Endothelial cell of hepatic sinusoid (primary cell): ENCODE measurements at regions not wholly inside any gene's neighbourhood (a gene's known extent, or its start where the extent isn't known, plus 50 kb on each side); places are given as distances from the start of the nearest gene placed in this dataset.

Source experiments
- in situ Hi-C: cut with HindIII; loops from 2 replicates; pipeline ENCODE4 v1.10.0; 2017; ENCODE audit warnings: low sequenced_read_pairs

DNA sequence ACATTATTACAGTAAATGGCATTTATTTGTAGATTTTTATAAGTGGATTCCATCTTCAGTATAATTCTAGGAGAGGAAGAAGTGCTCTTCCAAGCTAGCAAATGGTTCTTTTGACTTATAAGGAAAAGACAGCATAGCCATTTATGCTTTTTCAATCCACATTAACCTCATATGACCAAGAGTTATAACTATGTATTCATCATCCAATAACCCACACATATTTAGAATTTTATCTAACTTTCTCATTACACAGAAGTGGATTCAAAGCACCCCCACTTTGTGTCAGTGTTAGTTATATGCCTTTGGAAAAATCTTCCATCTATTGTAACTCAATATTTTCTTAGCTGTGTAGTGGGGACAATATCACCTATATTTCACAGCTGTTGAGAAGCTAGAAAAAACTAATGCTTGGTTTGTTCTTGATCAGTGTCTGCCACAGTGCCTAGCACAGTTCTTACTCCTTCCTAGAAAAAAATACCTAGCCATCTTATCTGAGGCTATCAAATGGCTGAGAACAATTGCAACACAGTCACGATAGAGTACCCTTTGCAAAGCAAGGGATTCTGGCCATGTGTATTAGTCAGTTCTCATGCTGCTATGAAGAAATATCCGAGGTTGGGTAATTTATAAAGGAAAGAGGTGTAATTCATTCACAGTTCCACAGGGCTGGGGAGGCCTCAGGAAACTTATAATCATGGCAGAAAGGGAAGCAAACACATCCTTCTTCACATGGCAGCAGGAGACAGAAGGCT lies 986.3 kb downstream of the TFAP2A start:
- in situ Hi-C loops: no loop called here

DNA sequence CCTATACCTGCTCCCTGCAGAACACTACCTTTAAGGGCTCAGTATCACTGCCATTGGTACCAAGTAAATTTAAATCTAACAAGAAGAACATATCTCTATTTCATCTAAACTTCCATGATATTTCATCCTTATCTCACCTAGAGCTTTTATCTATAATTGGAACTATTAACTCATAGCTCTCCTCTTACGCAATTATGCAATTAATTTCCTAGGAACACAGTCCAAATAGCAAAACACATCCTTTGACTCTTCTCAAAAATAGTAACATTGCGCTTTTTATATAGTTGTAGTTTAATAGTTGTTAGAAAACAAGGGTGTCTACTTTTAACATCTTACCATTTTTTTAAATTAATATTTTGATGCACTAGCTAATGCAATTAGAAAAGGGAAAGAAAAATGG lies 986.8 kb upstream of the SLC35B3 start:
- in situ Hi-C loops: no loop called here

DNA sequence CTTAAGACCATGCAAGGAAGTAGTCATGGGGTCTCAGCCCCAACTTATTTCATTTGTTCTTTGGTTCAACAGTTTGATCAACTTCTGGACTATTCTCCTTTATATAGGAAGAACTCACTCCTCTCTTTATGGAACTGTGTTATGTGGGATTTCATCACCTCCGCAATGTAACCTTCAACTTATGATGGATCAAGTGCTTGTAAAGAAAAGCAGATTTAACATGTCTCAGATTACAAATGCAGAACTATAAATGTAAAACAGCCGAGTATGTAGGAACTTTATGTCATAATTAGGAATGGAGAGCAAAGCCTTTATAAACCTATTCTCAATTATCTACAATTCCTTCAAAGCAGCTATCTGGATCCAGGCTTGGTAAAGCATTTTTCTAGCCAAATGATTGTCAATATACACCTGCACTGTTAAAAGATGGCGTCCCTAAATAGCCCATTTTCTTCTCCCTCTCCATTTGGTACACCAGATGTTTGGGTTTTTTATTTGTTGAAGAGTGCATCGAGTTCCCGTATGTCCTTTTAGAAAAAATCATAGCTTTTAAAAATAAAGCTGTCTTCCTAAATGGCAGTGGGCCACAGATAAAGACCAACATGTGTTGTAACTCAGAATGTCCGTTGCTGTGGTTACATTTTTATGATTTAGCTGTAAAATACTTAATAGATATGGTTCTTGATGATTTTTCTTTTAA lies 985.1 kb upstream of the SLC35B3 start:
- in situ Hi-C loops: no loop called here

DNA sequence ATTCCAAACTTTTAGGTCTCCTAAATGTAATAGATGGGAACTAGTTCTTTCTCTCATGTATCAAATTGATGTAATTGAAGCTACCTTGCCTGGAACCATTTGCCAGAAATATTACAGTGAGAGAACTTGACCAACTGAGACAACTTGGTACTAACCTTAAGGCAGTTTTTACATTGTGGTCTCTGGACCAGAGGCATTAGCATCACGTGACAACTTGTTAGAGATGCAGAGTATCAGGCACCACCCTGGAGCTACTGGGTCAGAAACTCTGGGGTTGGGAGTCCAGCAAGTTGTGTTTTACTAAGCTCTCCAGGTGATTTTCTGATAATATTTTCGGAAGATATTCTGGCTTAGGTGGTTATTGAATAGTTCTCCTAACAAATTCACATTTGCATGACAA lies 982.1 kb upstream of the SLC35B3 start:
- in situ Hi-C loops: no loop called here

DNA sequence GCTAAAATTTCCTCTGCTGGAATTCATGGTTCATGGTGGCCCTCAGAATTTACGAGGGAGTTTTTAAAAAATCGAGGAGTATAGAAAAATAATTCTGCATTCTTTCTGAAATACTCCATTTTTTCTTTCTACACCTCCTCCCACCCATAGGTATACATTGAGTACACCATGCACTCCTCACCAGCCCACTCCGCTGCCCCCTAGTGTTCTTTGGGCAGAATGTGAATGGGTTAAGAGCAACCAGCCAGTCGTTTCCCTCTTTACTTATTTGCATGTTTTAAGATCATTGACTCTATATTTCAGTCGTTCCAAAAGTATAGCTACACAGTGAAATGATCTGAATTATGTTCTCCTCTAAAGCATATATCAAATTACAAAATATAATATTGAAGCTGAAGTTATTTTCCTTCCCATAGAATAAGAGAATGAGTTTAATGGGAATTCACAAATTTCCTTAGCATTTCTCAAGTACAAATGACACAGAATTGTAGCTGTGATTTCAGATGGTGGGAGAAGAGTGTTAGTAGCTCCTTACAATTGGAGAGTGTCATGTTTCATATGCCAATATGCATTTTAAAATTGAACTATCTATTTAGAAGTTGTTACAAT lies 977.7 kb upstream of the SLC35B3 start:
- in situ Hi-C loops: no loop called here

DNA sequence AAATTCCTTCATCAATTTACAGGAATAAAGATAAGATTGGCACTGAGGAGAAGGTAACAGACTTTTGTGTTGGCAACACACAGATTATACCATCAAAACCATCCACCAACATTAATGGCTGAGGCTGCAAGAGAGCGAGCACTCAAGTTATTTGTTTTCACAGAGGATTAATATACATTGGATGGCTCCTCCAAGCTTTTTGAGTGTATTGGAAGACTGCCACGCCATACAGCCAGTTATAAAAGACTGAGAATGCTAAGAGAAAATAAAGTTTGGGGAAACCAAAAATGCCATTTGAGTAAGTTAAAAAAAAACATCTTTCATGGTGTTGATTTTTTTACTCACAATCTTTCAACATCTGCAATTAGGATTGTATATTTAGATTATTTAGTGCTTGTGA lies 973.8 kb upstream of the SLC35B3 start:
- in situ Hi-C loops: no loop called here

DNA sequence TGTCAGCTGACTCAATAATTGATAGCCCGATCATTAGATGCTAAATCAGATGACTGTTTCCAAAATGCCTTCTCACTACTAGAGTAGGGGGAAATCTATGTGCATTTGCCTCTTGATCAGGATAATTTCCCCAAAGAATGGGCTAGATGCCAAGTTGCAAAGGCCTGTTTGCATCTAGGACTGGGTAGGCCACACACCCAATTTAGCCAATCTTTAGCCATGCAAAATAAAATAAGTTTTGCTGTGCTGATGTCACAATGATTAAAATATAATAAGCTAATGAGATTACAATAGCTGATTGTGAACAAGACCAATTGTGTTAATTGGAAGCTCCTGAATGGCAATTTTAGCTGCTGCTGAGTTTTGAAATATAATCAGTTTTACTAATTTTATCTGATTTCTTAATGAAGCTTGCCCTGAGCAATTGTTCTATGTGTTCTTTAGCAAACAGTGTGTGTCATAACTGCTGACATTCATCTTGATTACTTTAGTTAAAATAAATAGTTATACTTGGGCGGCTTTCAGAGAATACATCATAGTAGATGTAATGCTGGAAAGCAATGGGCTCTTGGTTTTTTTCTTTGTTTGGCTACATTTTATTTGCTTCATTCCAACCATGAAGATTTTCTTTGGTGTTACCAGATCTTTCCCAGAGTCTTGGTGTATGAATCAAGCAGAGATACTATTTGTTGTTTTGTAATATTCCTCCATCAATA lies 973.2 kb upstream of the SLC35B3 start:
- in situ Hi-C loops: no loop called here

DNA sequence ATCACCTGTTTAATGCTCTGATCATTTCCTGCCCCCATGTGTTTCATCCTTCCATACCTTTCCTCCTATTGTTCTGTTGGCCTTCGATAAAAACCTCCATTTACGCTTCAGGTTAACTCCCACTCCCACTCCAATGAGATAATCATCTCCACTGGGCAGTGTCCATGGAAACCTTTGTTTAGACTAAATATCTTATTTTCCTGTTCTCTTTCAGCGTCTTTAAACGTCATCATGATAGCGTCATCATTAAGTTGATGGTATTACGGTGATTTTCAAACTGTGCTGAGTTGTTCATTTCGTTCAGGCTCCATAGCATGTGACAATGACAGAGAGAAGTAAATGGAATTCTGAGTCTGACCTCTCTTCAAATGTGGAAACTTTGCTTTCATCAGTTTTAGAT lies 970.5 kb upstream of the SLC35B3 start:
- in situ Hi-C loops: no loop called here

DNA sequence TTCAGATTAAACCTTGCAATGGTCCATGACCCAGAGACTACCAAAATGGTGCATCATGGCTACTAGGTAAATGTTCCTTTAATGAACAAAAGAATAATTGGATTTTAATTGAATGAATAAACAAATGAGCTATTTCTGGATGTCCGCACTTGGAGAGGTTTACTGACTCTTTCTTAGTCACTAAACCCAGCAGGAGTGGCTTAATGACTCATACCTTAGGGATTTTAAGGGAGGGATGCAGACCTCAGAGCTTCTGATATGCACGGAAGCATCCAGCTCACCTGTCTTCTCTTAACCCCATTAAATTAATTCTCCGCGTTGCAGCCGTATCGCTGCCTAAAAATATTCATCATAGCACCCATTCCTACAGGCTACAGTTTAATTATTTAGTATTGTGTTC lies 970.0 kb upstream of the SLC35B3 start:
- in situ Hi-C loops: no loop called here

DNA sequence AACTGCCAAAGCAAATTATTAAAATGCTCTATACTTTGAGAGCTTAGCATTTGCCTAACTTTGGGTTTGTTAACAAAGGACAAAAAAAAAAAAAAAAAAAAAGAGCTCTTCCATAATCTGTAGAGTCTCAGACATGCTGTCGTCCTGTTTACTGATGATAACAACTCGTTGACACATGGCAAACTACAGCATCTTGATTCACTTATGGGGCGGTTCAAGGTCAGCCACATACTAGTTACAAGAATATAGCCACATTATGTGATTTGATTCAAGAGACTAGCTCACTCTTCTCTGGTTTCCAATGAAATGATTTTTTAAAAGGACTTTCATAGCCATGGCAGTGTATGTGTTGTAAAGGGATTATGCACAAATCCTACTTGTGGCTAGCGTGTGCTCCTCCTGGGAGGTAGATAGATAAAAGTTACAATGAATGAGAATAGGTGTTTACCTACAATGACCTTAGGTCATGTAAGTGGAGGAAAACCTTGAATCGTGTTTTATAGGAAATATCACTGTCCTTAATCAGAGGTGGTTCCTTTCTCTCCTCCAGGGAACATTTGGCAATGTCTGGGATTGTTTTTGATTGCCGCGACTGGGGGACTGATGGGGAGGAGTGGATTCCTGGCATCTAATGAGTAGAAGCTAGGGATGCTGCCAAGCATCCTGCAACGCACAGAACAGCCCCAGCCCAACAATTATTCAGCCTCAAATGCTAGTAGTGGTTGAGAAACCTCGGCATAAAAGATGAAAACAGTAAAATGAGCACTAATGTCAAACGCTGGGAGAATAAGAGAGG lies 969.2 kb upstream of the SLC35B3 start:
- in situ Hi-C loops: no loop called here

DNA sequence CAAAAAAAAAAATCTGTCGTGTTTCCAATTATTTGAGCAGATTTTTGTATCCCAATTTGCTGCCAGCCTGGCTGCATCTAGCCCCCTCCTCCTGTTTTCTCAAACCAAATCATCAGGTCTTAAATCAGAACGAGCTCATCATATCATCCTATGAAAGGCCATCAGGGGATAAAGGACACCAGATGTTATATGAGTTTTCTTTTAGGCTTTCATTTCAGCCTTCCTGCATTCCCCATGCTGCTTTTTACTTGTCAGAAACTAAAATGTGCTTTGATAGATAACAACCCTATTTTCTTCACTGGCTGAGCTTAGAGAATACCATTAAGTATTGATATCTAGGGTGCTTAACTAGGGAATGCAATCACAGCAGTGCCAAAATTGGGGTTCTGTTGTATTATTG lies 968.4 kb upstream of the SLC35B3 start:
- in situ Hi-C loops: no loop called here

DNA sequence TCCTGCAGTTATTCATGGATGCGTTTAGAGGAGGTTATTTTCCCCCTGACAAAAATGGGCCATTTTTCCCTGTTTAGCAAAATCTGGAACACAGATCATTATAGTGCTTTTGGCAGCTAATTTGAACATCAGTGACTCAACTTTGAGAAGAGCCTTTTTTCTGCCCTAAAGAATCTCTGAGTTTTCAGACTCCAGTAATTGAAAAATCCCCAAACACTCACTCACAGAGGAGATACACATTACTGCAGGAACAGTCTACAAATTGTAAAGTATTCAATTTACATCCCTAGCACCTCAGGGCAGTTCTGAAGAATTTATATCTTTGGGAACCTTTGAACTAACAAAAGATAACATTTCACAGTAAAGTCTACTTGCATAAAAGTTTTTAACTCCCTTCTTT lies 966.6 kb upstream of the SLC35B3 start:
- in situ Hi-C loops: no loop called here

DNA sequence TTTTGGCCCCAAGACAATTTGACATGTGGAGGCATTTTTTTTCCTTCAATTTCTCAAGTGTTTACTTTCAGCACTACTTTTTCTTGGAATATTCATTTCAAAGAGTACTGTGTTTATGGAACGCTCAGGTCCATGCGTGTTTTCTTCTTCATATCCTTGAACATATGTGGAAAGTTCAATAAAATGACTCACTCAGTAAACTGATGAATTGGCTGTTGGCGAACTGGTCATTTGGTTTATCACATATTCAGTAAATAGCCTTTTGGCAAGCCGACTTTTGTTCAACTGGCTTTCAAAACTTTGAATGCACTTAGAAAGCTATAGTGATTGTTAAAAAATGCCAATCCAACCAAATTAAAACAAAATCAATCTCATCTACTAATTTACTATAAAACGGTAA lies 964.6 kb upstream of the SLC35B3 start:
- in situ Hi-C loops: no loop called here

DNA sequence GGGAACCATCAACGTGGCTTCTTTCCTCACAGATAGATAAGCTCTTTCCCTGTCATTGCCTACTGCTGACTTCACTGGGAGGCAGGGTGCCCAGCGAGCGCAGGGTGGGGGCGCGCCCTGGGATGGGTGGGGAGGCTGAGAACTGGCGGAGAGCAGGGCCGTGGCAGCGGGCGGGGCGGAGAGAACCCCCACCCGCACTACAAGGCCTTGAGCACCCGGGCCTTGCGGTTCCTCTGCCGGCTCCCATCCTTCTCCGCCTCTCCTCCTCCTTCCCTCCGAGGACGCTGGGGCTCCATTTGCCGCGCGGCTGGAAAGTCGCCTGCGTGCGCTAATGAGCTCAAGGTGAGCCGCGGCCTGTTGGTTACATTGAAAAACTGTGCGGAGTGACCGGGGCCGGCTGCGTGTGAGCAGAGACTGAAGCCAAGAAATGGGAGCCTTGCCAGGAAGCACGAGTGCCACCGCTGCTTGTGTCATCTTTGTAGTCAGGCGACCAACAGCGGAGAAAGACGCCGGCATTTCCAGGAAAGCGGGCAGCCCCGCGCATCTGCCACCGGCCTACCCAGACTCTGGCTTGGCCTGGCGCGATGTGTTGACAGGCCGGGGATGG lies 963.5 kb upstream of the SLC35B3 start:
- in situ Hi-C loops: no loop called here

DNA sequence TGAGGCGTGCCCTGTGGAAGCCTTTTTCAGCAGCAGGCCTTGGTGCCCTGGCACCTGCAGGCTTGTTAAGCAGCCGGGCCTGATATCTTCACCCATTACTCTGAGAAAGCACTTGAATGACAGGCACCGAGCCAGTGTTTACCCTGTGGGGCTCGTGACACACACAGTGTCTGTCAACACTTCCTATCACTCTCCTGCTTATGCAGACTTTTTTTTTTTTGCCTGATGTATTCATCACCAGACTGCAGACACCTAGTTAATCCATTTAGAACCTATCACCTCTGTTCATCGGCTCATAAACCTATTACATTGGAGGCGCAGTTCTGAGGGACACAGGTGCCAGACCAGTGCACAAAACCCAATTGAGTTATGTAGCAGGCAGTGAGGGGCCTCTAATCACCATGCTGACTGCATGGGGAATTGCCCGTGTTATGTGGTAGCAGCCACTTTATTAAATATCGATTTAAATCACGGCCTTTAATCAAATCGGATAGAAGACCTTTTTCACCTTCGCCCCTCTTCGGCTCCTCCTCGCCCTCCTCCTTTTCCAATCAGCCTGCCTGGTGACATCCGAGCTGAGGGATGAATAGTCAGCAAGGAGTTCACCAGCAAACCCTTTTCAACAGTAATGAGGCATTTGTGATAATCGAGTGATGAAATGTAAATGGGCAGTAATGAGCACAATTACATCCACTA lies 962.9 kb upstream of the SLC35B3 start:
- in situ Hi-C loops: no loop called here

DNA sequence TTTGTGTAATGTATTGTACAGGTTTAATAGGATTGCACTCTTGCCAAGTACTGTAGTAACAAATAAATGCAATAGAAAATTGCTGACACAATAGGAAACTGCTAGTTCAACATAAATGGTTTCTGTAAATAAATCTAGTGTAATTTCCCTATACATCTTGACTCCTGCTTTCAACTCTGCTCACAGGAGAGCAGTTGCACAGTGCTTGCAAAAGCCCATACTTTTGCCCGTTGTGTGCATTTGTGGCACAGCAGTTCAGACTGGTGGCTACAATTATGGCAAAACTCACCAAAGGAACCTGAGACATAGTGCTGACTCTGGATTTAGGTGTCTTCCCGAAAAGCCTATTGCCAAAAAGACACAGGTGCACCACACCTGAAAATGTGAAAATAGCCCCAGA lies 953.3 kb upstream of the SLC35B3 start:
- in situ Hi-C loops: no loop called here

DNA sequence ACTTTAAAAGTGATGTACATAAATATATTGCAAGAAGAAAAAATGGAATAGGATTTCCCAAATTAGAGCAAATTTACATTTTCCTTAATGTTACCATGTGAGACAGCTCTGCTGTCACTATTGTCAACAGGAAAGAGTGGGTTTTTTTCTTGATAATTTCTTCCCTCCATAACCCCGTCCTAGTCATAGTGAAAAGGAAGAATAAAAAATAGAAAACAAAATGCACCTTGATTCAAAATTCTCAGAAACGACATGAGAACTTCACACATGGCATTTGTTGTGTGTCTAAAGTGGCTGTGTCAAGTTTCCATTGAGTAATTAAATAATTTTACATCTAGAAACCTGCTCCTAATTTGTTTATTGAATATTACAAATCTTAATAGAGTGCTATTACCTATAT lies 945.2 kb upstream of the SLC35B3 start:
- in situ Hi-C loops: no loop called here

DNA sequence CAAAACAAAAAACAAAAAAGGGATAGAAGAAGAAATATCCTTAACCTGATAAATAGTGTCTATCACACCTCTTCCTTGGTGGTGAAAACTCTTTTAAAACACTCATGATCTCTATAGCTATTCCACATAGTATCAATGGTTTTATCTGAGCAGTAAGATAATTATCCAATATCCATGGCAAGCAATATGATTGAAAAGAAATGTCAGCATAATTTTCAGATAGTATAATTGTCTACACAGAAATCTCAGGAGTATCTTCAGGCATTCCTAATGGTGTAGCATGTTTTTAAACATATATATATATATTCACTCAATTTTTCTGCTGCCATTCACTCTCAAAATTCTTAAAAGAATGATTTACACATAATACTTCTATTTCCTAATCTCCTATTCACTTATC lies 938.0 kb upstream of the SLC35B3 start:
- in situ Hi-C loops: no loop called here

DNA sequence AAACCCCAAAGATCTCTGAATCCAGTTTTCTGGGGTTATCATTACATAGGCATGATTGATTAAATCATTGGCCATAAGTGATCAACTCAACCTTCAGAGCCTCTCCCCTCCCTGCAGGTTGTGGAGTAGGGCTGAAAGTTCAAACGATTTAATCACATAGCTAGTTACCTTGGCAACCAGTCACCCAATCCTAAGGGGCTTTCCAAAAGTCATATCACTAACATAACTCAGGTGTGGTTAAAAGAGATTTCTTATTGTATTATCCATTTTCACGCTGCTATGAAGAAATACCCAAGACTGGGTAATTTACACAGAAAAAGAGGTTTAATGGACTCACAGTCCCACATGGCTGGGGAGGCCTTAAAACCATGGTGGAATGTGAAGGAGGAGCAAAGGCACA lies 935.1 kb upstream of the SLC35B3 start:
- in situ Hi-C loops: no loop called here

DNA sequence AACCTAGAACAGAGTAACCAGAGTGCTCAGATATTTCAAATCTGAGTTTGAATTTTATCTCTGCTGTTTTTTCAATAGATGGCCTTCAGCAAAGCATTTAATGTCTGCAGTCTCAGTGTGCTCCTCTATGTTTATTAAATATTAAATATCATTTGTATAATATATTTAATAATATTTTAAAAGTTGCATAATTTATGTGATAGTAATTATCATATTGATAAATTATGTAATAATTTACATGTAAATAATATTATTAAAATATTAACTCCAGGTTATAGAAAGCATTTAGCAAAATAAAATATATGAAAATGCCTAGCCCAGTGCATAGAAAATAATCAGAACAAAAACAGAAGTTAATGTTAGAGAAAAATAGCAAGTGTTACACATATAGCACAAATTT lies 930.0 kb upstream of the SLC35B3 start:
- in situ Hi-C loops: no loop called here
